Endothelial cell of umbilical vein (primary cell): ENCODE measurements at regions not wholly inside any gene's neighbourhood (a gene's known extent, or its start where the extent isn't known, plus 50 kb on each side); places are given as distances from the start of the nearest gene placed in this dataset.

ENCODE experiments used
- BruUV-seq: library from RNA; stranded (reverse); fragments of 400-500 nt; replicated peaks from 2 replicates; lab custom pipeline; 2021; lab: Mats Ljungman, UMichigan
- CTCF ChIA-PET: fragments of 300-600, 350-600 bp; sonication (Branson Sonifier 250); formaldehyde crosslinking; loops from one replicate; lab custom pipeline; 2021; ENCODE audit warnings: antibody characterized with exemption, inconsistent platforms; lab: Charles Lee
- POLR2A ChIA-PET: fragments of 300-600, 350-600 bp; sonication (Branson Sonifier 250); formaldehyde crosslinking; loops from one replicate; lab custom pipeline; 2021; ENCODE audit warnings: antibody characterized with exemption, inconsistent platforms; lab: Charles Lee
- DNase-seq: peaks from one replicate; pipeline ENCODE4 v3.0.0-alpha.2; 2011; ENCODE audit warnings: low read depth, low spot score
- FAIRE-seq: peaks from 2 replicates; lab custom pipeline; 2011; peaks lifted over from hg19 to GRCh38; lab: Jason Lieb, UNC
- H2AFZ ChIP-seq: 2 replicates; pipeline ENCODE4 v1.6.0; 2012; ENCODE audit warnings: low read depth, low read length, control low read depth, inconsistent platforms
- H3K27ac ChIP-seq: 2 replicates; pipeline ENCODE4 v1.5.1; 2011; ENCODE audit warnings: low read depth, mild to moderate bottlenecking, control low read depth, low read length, moderate library complexity; ENCODE audit not compliant: insufficient read depth
- H3K27me3 ChIP-seq, 2 experiments: 2 replicates each; pipeline versions ENCODE4 v1.6.0 to v1.6.1; 2011; ENCODE audit warnings: low read length in 2 of 2, mixed read lengths in 1 of 2; ENCODE audit not compliant: control insufficient read depth in 2 of 2, insufficient read depth in 2 of 2
- H3K36me3 ChIP-seq, 2 experiments: 2 replicates in 1 of 2; 3 replicates in 1 of 2; pipeline ENCODE4 v1.5.1; 2011; ENCODE audit warnings: low read length in 2 of 2, mild to moderate bottlenecking in 1 of 2, moderate library complexity in 1 of 2; ENCODE audit not compliant: control insufficient read depth in 2 of 2, insufficient read depth in 2 of 2; ENCODE audit errors: extremely low read depth in 1 of 2
- H3K4me1 ChIP-seq: 3 replicates; pipeline ENCODE4 v1.5.1; 2011; ENCODE audit warnings: mild to moderate bottlenecking, low read length; ENCODE audit not compliant: control insufficient read depth, insufficient read depth; ENCODE audit errors: extremely low read depth
- H3K4me2 ChIP-seq: 2 replicates; pipeline ENCODE4 v1.6.1; 2011; ENCODE audit warnings: low read length, control low read depth, mixed read lengths; ENCODE audit not compliant: insufficient read depth
- H3K4me3 ChIP-seq, 3 experiments: fragments of 200-600 bp in 1 of 3; sonication (generic), shearing (Covaris generic) in 1 of 3; replicated peaks in 1 of 3; 2 replicates each; pipeline ENCODE4 v1.5.1; 2011 to 2016; ENCODE audit warnings: control low read depth in 3 of 3, low read length in 3 of 3, mild to moderate bottlenecking in 2 of 3, inconsistent platforms in 1 of 3, low read depth in 1 of 3, moderate library complexity in 1 of 3; ENCODE audit not compliant: insufficient read depth in 1 of 3
- H3K79me2 ChIP-seq: 2 replicates; pipeline ENCODE4 v1.6.0; 2012; ENCODE audit warnings: low read length, inconsistent platforms; ENCODE audit not compliant: control insufficient read depth, insufficient read depth
- H3K9ac ChIP-seq: replicated peaks from 2 replicates; pipeline ENCODE3; 2011; ENCODE audit warnings: low read length, control low read depth; ENCODE audit not compliant: insufficient read depth; ENCODE audit errors: extremely low read depth
- H3K9me1 ChIP-seq: replicated peaks from 3 replicates; pipeline ENCODE4 v1.6.0; 2011; ENCODE audit warnings: mild to moderate bottlenecking, low read length; ENCODE audit not compliant: control insufficient read depth, insufficient read depth; ENCODE audit errors: extremely low read depth
- H3K9me3 ChIP-seq: replicated peaks from 2 replicates; pipeline ENCODE4 v1.5.1; 2012; ENCODE audit warnings: low read length, inconsistent platforms; ENCODE audit not compliant: control insufficient read depth, insufficient read depth
- H4K20me1 ChIP-seq: replicated peaks from 2 replicates; pipeline ENCODE3; 2011; ENCODE audit warnings: mild to moderate bottlenecking, low read length; ENCODE audit not compliant: control insufficient read depth, insufficient read depth; ENCODE audit errors: extremely low read depth
- CTCF ChIP-seq, 2 donors: IDR thresholded peaks; 1 replicate in 1 of 2; 2 replicates in 1 of 2; pipeline ENCODE4 v1.5.1; 2011; ENCODE audit warnings: low read length in 2 of 2, mild to moderate bottlenecking in 2 of 2, moderate library complexity in 2 of 2, control low read depth in 1 of 2, inconsistent platforms in 1 of 2, low read depth in 1 of 2; ENCODE audit not compliant: insufficient read depth in 1 of 2; ENCODE audit errors: extremely low read depth in 1 of 2
- EZH2 ChIP-seq: IDR thresholded peaks from 2 replicates; pipeline ENCODE4 v1.6.1; 2012; ENCODE audit warnings: borderline replicate concordance, low read depth, mild to moderate bottlenecking, moderate library complexity, low read length, inconsistent platforms; ENCODE audit not compliant: severe bottlenecking
- FOS ChIP-seq: IDR thresholded peaks from 2 replicates; pipeline ENCODE4 v1.6.1; 2011; ENCODE audit warnings: mild to moderate bottlenecking, low read length, moderate library complexity, borderline replicate concordance; ENCODE audit not compliant: insufficient read depth
- GATA2 ChIP-seq: IDR thresholded peaks from 2 replicates; pipeline ENCODE4 v1.7.0; 2011; ENCODE audit warnings: low read depth, mild to moderate bottlenecking, moderate library complexity, mixed read lengths, low read length; ENCODE audit not compliant: insufficient read length, insufficient read depth
- JUN ChIP-seq: IDR thresholded peaks from 2 replicates; pipeline ENCODE4 v1.6.1; 2011; ENCODE audit warnings: borderline replicate concordance, low read depth; ENCODE audit not compliant: insufficient read length, insufficient read depth
- MAX ChIP-seq: IDR thresholded peaks from 2 replicates; pipeline ENCODE4 v1.6.1; 2011; ENCODE audit not compliant: insufficient read depth, insufficient read length
- MYC ChIP-seq: IDR thresholded peaks from one replicate; pipeline ENCODE4 v1.6.1; 2011; ENCODE audit warnings: mild to moderate bottlenecking, low read depth, low read length
- POLR2A ChIP-seq: IDR thresholded peaks from 2 replicates; pipeline ENCODE4 v1.6.1; 2012; ENCODE audit warnings: low read depth, mild to moderate bottlenecking, control low read depth, low read length
- POLR2AphosphoS5 ChIP-seq: IDR thresholded peaks from 2 replicates; pipeline ENCODE4 v1.6.1; 2012; ENCODE audit warnings: low read depth, mild to moderate bottlenecking, control low read depth, low read length, moderate library complexity; ENCODE audit not compliant: insufficient read depth
- dilution Hi-C: fragments of 300-500 bp; cut with MboI; formaldehyde crosslinking; loops from one replicate; pipeline ENCODE4 v1.15.0; 2019; ENCODE audit warnings: low sequenced_read_pairs; ENCODE audit not compliant: extremely low pct_ligation_motif_present
- intact Hi-C: fragments of 100-400 bp; cut with micrococcal nuclease; formaldehyde crosslinking; loops from one replicate; pipeline ENCODE4 v1.10.0; 2022

DNA sequence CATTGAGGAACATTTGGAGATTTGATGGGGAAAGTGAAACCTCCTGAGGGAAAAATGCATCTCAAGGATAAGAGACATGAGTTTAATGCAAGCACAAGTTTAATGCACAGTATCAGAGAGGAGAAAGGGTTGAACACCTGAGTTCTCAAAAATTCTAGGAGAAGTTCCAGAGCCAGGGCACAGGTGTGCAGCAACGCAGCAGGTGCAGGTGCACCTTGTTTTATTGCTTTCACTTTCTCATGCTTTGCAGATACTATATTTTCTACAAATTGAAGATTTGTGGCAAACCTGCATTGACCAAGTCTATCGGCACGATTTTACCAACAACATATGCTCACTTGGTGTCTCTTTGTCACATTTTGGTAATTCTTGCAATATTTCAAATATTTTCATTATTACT is 267.6 kb upstream of the HNRNPA3 start:
- dilution Hi-C loops (no loop called here), intact Hi-C loops (no loop called here)
- Histone ChIP-seq H3K36me3 (no peaks in the 10 kb centered on the region), H2AFZ (no peak overlapping the region), H4K20me1 (no peaks in the 10 kb centered on the region), H3K27ac (no peak overlapping the region), H3K27me3 (no peaks in the 10 kb centered on the region), H3K4me2 (no peak overlapping the region), H3K4me1 (no peaks in the 10 kb centered on the region), H3K79me2 (no peaks in the 10 kb centered on the region), H3K9ac (no peak overlapping the region), H3K9me3 (no peaks in the 10 kb centered on the region), H3K4me3 (no peak overlapping the region), H3K9me1 (no peaks in the 10 kb centered on the region)
- POLR2A ChIA-PET, result no interaction called here
- TF ChIP-seq POLR2AphosphoS5, result no peak
- no peak for TF ChIP-seq MAX
- no peak for TF ChIP-seq GATA2
- no peak for TF ChIP-seq EZH2
- TF ChIP-seq FOS, result no peak
- TF ChIP-seq POLR2A, result no peak
- TF ChIP-seq CTCF (IDR thresholded peaks at IDR 0.05; ENCODE audit: extremely low read depth in 1 of 2, insufficient read depth in 1 of 2, low read depth in 1 of 2, low read length in 2 of 2), result no peak
- no peak for TF ChIP-seq JUN
- TF ChIP-seq MYC, result no peak
- DNase-seq (no peak), FAIRE-seq (no peak)
- CTCF ChIA-PET, result no interaction called here
- no TSS peak for BruUV-seq
